Stimulated activated CD4-positive, alpha-beta T cell treated with anti-CD3 and anti-CD28 coated beads, Interleukin-4, amount 100 ng/mL, for 4 hours (primary cell): ENCODE measurements at regions not wholly inside any gene's neighbourhood (a gene's known extent, or its start where the extent isn't known, plus 50 kb on each side); places are given as distances from the start of the nearest gene placed in this dataset.

Experiments used
- DNase-seq, 2 experiments: peaks; one replicate each; pipeline ENCODE4 v3.0.0-alpha.2; 2020

- DNase-seq, result no peak
These were observed 84.0 kb upstream of the AKIP1 start for GRCh38 chr11:8826901-8827560.

- no peak for DNase-seq
These were observed 82.9 kb upstream of the AKIP1 start for GRCh38 chr11:8828046-8828445.

GRCh38 chr11:8828580-8829361 is 82.2 kb upstream of the AKIP1 start:
- no peak for DNase-seq

GRCh38 chr11:8829556-8829955 is 81.4 kb upstream of the AKIP1 start:
- DNase-seq, result no peak

- DNase-seq, result no peak
These were observed 80.3 kb upstream of the AKIP1 start for GRCh38 chr11:8830641-8831040.

- DNase-seq, result no peak
These were observed 79.1 kb upstream of the AKIP1 start for GRCh38 chr11:8831861-8832260.

- DNase-seq, result no peak
These were observed 78.3 kb upstream of the AKIP1 start for GRCh38 chr11:8832571-8833260.

GRCh38 chr11:8833568-8834315 is 77.2 kb upstream of the AKIP1 start:
- DNase-seq, result no peak

- DNase-seq, result no peak
These were observed 76.6 kb upstream of the AKIP1 start for GRCh38 chr11:8834379-8834778.

GRCh38 chr11:8838248-8838647 is 72.7 kb upstream of the AKIP1 start:
- no peak for DNase-seq

- no peak for DNase-seq
These were observed 71.6 kb upstream of the AKIP1 start for GRCh38 chr11:8839306-8839956.

GRCh38 chr11:8839957-8840945 is 70.7 kb upstream of the AKIP1 start:
- peak in 1 of 2 experiments; percentile 9 for DNase-seq

GRCh38 chr11:8841899-8842298 is 69.1 kb upstream of the AKIP1 start:
- DNase-seq, result no peak

- no peak for DNase-seq
These were observed 52.2 kb upstream of the AKIP1 start for GRCh38 chr11:8858808-8859207.
